CD4-positive, alpha-beta T cell treated with Interleukin-4 for 4 hours (primary cell): ENCODE measurements at regions not wholly inside any gene's neighbourhood (a gene's known extent, or its start where the extent isn't known, plus 50 kb on each side); places are given as distances from the start of the nearest gene placed in this dataset.

Experiments
- DNase-seq: peaks from one replicate; pipeline ENCODE4 v3.0.0-alpha.2; 2020

DNA sequence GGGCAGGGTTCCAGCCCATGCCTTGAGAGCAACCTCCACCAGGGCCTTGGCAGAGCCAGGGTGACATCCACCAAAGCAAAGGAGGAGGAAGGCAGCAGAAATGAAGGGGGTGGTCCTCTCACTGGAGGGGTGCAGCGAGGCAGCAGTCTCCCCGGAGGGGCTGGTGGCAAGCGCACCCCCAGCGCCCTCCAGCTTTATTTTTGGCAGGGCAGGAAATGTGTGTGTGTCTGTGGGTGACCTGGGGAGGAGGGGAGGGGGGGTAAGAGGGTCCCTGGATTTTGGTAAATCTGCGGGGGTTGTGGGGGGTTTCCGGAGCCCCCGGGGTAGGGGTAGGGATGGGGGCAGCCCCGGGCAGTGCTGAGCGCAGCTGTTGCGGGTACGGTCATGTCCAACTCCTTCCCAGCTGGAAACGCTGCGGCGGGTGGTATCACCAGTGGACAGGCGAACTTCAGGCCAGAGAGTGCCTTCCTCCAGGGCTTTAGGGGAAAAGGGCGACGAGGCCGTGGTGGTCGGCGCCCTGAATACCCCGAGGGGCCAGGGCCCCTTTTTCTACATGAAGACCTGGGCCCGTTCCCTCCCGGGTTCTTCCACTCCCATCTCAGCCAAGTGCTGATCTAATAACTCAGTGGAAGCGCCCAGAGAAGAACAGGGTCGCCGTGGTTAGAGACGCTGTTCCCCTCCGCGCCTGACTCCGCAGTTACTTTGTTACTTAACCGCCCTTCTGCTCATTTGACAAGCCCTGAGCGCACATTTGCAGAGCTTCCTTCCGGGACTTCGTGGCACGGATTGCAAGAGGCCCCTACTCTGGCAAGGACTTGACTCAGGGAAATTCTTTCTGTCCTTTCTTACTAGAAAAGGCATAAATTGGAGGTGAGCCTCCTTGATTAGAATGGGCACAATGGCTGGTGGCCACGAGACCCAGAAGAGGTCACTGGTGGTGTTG lies 55.2 kb downstream of the FOS start:
- DNase-seq: peak; percentile 61

DNA sequence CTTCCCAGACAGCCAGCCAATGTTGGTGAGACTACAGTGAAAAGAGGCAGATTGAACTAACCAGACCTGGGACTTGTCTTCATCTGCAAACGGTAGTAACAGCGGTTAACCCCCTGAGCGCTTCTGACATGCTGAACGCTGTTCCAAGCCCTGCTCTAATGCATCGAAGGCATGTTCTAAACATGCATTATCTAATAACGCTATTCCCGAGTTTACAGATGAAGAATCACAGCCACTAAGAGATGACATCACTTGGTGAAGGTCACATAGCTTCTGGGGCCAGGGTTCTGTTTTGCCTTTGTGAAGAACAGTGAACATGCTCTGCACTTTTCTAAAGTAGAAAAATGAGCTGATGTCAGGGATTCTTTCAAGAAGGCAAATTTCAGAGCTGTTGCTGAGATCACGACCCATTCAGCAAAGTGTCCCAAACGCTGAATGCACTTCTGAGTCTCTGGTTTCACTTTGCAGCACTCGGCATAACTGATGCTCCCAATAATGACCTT lies 56.0 kb downstream of the FOS start:
- peak; percentile 2 for DNase-seq

DNA sequence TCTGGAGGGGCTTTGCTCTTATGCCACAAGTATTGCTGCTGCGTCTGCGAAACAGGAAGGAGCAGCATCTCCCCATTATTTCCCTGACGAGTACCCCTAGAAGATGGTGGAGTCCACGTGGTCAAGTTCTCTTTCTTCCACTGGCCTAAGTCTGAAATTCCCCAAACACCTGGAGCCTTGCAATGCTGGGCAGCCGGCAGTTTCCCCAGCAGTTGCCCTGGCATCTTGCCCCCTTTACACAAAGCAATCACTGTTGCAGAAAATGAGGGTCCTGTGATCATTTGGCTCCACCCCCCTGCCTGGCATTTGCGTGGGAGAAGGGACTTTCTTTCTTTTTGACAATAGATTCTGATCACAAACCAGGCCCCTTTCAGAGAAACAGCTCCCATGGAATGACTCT lies 56.9 kb downstream of the FOS start:
- DNase-seq: no peak

DNA sequence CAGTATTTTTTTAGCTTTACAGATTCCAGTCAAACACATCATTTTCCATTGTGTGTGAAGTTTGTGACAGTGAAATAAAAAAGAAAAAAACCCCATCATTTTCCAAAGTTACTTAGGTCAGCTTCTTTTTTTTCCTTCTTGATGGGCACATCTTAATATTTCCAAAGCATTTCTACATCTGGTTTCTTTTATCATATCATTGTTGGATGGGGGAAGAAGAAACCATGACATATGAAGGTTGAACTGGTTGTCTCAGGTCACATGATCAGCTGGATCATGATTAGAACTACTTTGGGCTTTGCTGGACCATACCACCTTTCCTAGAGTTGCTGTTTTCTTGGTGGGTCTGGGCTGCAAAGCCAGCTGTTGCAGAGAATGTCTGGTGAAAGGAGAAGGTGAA lies 59.8 kb downstream of the FOS start:
- DNase-seq: no peak

DNA sequence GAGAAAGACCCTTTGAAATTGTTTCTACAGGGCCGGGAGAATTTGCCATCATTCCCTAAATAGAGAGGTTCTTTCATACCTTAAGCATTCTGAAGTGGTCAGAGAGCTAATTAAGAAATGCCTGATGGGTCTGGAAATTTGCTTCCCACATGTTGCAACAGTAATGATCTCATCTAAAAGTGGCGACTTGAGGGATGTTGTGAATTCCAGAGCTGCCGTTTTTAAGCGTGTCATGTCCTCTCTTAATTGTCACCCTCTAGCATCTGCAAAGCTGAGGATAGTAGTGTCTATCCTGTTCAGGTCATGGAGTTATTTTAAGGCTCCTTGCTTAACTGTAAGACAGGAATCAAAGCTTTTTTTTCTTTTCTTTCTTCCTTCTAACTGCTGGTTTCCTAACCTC lies 60.4 kb downstream of the FOS start:
- DNase-seq: no peak

DNA sequence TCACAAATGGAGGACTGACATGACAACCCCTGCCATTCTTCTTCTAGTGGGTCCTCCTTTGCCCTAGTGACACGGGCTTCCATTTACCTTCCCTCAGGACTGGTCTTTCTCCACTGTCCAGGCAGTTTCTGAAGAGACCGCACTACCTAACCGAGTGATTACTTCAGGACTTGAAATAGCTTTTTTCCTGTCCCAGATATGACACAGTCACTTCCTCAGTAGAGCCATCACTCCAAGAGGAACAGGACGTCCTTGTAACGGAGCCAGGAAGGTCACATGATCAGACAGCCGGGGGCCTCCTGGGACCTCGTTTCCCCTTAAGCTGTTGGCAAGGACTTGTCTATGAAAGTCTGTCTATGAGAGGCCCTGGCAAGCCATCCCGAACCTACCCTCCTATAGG lies 62.3 kb downstream of the FOS start:
- DNase-seq: peak; percentile 6

DNA sequence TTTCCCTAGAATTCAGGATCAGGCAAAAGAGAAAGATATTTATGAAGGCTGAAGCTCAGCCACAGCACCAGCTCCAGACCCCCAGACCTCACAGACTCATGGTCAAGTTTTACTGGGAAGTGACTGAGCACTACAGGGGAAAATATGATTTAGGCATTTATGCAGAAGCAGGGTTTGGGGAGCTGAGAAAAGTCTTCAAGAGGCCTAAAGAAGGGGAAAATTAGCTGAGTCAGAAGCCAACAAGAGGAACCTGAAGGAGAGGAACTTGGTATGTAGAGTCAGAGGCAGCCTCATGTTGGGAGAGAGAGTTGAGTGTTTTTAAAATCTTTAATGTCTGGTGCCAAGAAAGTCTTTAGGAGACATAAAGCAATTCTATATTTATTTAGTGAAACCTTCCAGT lies 63.0 kb downstream of the FOS start:
- DNase-seq: no peak

DNA sequence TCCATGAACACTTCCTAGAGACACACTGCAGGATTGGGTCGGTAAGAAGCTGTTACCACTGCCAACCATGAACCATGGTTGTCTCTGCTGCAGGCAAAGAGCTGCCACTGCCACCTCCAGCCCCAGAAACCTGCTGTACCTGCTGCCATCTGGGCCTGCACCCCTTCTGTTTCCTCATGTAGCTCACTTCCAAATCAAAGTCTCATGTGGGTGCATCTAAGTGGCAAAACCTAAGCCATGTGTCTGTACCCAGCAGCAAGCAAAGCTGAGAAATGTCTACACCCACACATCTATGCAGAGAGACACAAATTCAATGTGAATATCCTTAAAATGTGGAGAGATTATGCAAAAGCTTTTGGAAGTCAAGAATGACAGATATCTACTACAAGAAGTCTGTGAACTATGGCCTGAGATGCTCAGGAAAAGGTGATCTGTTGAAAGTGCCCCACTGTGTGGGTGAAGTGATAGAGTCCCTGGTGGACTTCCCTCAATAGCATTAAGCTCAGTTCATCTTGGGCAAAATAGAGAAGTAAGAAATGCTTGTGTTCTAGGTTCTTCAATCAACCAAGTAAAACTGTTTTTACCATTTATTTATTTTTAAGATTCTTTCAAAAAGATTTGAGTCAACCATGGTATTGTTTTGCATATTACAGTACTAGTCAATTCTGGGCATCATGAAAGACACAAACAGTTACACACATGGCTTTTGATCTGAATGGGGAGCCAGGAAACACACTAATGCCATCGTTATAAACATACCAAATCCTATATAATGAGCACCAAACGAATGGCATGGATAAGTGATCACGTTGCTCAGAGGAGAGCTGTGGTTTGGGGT lies 64.4 kb downstream of the FOS start:
- no peak for DNase-seq

DNA sequence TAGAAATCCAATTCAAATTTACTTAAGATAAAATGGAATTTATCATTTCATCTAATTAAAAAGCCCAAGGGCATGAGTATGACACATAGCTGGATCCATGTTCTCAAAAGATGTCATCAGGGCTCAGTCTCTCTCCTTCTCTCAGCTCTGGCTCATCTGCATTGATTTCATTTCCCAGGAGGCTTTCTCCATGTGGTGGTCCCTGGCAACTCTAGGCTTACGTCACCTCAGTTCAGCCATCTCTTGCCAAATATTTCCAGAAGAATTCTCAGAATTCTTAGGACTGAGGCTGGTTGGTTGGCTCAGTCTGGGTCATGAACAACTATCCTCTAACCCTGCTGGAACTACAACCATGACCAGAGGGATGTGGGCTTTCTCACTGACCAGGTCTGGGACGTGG lies 65.3 kb downstream of the FOS start:
- DNase-seq: no peak

DNA sequence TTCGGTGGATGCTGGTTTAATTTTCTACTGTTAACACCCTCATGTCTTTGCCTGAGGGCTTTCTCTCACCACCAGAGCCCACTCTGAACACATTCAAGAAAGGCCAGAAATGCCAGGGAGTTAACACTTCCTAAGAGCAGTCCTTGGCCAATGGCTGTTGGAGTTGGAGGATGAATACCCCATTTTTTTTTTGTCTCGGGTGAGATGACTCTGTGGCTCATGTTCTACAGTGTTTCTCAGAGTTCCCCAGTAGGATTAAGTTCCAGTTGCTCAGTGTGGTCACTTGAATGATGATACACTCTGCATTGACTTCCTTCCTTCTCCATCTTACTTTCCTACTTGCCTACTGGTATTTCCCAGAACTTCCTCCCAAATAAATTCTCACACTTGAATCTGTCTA lies 65.8 kb downstream of the FOS start:
- DNase-seq: no peak

DNA sequence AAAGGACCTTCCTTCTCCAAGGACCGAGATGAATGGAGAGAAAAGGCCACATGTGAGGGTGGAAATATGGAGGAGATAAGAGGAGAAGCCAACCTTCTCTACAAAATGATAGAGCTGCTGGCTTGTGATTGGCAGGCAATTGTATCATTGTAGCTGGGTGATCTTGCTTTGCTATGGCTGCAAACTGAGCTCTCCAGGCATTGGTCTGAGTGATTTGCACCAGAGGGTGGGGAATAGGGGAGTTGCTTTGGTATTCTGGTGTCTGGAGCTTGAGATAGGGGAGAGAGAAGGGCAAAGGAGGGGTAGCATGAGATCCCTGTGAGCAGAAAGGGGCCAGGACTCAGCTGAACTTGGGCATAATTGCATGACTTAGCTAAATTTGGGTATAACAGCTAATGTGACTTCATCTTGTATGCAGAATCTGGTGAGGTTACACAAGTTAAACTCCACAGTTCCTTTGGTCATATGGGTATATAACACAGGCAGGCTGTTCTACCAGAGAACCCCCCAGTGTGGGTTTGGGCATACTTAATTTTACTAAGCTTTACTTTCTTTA lies 72.0 kb downstream of the FOS start:
- no peak for DNase-seq

DNA sequence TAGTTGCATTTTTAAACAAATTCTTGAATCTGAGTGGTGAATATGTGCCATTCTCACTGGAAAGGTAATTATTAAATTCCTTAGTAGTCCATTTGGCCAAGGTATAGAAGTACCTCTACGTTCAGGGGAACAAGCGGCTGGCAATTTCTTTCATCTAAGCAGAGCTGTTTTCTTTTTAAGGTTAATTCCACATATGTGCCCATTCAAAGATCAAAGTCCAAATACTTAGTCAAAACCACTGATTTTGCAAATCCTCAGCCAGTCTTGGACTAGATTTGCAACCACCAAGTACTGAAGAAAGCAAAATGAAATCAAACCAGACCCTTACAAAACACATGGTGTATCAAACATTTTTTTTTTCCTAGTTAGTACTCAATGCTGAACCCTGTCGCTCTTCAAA lies 68.7 kb upstream of the JDP2 start:
- DNase-seq: no peak

DNA sequence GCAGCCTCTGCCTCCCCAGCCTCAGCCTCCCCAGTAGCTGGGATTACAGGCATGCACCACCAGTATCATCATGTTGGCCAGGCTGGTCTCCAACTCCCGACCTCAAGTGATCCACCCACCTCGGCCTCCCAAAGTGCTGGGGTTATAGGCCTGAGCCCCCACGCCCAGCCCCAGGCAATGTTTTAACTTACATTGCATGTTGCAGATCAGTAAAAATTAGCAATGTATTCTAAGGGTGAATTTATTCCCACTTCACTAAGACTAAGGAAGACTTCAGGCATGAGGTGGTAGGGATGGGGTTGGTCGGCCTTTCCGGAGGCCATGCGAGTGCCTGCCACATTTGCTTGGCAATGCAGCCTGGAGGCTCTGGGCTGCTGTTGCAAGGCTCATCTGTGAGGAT lies 66.8 kb upstream of the JDP2 start:
- no peak for DNase-seq

DNA sequence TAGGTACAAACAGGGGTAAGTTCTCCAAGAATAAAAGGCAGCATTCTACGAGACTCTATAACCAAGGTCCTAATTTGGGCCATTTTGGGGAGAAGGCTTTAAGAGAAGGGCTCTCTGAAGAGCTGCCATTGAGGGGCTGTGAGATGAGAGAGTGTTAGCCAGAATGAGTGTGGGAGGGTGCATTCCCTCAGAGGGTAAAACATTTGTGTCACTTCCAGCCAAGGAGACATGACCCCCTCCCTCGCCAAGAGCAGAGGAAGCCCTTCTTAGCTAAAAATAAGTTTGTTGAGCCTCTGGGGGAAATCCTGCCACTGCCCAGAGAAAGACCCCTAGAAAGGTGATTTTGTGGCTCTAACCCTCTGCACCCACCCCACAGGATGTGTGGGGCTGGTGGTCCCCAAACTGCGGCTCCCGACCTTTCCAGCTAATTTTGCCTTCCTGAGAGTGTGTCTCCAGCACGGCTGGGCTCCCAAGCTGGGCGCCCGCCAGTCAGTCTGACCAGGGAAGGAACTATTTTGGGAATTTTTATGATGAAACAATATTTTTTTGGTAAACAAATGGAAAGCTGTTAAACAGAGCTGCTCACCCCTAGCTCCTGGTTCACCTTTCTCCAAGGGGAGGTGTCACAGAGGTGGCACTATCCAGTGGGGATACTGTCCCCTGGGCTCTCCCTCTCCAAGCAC lies 65.9 kb upstream of the JDP2 start:
- no peak for DNase-seq

DNA sequence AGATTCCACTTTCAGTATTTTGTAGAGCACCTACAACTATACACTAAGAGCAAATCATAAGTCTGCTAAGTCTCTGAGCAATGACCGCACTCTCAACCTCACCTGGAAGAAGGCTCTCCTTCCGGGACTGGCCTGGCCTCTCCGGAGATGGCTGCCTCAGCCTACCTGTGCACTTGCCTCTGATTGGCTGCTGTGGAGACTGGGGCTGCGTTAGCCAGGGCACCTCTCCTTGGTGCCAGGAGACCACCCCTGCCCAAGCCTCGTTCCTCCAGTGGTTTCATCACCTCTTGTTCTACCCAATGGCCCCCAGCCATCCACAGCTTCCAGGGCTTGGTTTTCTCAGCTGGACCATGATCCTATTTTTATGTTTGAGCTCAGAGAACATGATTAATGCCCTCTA lies 64.7 kb upstream of the JDP2 start:
- no peak for DNase-seq

DNA sequence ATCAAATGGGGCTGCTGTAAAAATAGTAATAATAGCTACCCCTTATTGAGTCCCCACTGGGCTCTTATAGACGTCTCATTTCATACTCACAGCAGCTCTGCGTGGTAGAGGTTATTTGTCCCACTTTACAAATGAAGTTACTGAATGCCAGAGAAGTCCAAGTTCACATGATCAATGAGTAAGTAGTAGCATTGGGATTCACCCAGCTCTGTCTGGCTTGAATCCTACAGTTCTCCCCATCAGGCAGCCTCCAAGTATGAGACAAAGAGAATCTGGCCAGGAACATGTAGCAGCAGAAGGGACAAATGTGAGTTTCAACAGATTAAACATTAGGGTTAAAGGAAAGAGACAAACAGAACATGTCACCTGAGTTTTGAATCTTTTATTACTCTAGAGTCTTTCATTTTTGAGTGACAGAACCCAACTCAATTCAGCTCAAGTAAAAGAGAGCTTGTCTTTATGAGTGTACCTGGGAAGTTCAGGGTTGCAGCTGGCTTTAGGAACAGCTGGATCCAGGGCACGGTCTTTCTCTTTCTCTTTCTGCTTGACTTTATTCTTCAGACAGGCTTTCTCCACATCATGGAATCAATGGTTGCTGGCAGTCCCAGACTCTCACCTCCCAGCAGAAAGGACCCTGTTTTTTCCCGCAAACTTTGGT lies 64.1 kb upstream of the JDP2 start:
- DNase-seq: no peak

DNA sequence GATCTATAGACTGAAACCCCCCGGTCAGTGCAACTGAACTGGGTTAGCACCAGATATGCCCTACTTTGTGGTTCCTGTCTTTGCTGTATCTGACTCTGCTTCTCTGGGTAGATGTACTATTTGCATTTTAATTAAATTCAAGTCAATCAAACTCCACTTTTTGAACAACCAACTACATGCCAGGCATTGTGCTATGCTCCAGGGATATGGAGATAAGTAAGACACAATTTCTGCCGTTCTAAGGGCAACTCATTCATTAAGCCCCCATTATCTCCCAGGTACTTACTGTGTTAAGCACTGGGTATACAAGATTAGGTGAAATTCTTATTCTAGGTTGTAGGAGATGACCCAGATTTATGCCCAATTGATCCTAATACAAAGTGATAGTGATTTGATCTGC lies 62.7 kb upstream of the JDP2 start:
- no peak for DNase-seq

DNA sequence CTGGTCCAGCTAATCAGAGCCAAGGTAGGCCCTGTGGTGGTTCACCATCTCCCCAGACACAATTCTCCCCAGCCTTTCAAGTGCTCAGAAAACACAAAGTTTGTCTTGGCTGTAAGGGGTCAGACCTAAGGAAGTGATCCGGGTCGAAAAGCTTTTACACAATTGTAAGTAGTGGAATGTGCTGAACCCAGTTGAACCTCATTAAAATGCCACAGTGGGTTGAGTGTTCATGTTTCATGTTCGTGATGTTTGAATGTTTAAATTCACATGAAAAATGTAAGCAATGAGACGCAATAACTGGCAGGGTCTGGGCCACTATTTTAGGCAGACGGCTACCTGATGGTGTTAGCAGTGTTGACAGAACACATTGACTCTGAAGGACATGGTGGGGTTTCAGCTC lies 60.9 kb upstream of the JDP2 start:
- no peak for DNase-seq

DNA sequence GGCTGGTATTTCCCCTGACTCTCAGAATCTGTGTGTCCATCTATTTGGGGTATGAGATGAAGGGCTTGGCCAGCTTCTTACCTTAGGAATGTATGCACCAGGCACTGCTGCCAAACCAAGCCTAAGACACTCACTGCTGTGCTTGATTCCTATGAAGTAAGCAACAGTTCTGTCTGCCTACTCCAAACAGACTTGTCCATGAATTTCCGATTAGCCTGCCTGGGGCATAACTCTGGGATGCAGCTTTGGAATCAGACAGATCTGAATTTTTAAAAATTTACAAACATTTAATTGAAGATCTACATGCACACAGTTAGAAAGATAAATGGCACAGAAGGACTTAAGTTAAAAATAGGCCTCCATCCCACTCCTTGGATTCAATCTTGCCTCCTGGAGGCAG lies 59.5 kb upstream of the JDP2 start:
- DNase-seq: no peak

DNA sequence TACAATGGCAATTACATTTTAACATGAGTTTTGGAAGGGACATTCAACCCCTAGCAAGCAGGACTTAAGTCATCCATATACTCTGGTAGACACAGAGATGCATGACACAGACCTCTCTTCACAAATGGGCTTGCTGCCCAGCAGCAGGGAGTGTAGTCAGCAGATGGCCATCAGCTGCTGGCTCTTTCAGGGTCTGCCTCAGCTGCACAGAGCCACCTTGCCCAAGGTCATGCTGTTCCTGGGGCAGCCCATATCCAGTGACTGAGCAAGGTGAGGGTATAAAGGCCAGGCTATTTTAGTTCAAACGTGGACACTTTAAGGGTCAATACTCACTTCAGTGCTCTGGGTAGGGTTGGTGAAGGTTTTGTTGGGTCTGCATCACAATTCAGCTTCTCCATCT lies 58.3 kb upstream of the JDP2 start:
- no peak for DNase-seq

DNA sequence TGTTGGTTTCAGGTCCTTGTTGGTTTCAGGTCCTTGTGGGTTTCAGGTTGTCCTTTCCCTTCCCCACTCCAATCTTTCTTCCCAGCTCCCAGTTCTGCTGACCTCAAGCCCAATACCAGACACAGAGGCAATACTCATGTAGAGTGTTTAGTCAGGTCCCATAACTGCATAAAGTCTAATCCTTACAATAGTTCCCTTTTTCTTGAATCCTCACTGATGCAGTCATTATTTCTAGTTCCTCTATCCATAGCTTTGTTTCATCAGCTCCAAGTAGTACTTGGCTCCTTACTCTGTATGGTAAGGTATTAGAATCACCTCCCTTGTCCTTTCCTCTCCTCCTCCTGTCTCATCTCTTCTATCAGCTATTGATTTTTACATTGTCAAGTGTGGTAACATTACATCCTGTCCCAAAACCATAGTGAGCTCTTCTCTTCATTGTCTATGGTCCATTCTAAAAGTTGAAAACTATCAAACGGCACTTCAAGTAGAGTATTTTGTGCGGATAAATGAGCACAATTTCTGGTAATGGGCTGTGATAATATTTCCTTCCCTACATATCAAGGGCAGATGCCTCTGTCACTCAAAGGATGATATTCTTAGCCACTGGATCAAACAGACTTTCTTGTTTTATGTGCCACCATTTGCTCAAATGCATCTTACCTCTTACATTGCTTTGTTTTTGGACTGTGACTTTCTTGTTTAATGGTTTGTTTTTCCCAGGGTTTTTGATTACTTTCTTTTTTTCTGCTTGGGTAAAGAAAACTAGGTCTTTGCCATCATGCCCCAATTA lies 57.2 kb upstream of the JDP2 start:
- no peak for DNase-seq

DNA sequence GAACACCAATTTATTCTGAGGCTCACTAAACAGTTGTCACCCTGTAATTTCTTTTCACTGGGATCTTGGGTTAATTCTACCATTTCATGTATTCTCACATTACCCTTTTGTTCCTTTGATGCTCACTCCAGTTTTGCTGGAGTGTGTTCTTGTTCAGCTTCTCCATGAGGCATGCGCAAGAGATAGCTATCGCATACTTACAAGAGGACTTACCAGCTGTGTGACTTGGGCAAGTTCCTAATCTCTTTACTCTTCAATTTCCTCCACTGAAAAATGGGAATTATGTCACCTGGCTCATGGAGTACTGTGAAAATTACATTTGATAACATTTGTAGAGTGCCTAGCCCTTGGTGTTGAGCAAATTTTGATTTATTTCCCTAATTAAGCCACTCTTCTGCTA lies 56.5 kb upstream of the JDP2 start:
- no peak for DNase-seq
